Smooth muscle cell (in vitro differentiated cells): ENCODE measurements at regions not wholly inside any gene's neighbourhood (a gene's known extent, or its start where the extent isn't known, plus 50 kb on each side); places are given as distances from the start of the nearest gene placed in this dataset.
"Not testable (repeated sequence)": the region's sequence is repeated elsewhere in the genome, so short reads cannot be mapped to it uniquely, and the experiment has no call there.

Experiments used
- DNase-seq: peaks from one replicate; lab custom pipeline; 2025; ENCODE audit not compliant: unreplicated experiment; lab: John Stamatoyannopoulos, UW
- H2AFZ ChIP-seq: fragments of 200-600 bp; sonication (generic); 2 replicates; pipeline ENCODE4 v1.6.0; 2016; ENCODE audit warnings: antibody characterized with exemption, low read depth, mild to moderate bottlenecking
- H3F3A ChIP-seq: fragments of 200-600 bp; sonication (generic); 2 replicates; pipeline ENCODE4 v1.6.0; 2017; ENCODE audit warnings: antibody characterized with exemption, low read depth
- H3K27ac ChIP-seq: fragments of 200-600 bp; sonication (generic); 2 replicates; pipeline ENCODE4 v1.5.1; 2016; ENCODE audit warnings: low read depth, mild to moderate bottlenecking
- H3K27me3 ChIP-seq: fragments of 200-600 bp; sonication (generic); 2 replicates; pipeline ENCODE4 v1.6.1; 2016; ENCODE audit warnings: low read depth, mild to moderate bottlenecking
- H3K36me3 ChIP-seq: fragments of 200-600 bp; sonication (generic); 2 replicates; pipeline ENCODE4 v1.5.1; 2016; ENCODE audit warnings: low read depth
- H3K4me1 ChIP-seq: fragments of 200-600 bp; sonication (generic); 2 replicates; pipeline ENCODE4 v1.5.1; 2016; ENCODE audit warnings: low read depth
- H3K4me2 ChIP-seq: fragments of 200-600 bp; sonication (generic); 2 replicates; pipeline ENCODE4 v1.6.0; 2016; ENCODE audit warnings: mild to moderate bottlenecking
- H3K4me3 ChIP-seq: fragments of 200-600 bp; sonication (generic); 2 replicates; pipeline ENCODE4 v1.5.1; 2016; ENCODE audit warnings: mild to moderate bottlenecking
- H3K79me2 ChIP-seq: fragments of 200-600 bp; sonication (generic); 2 replicates; pipeline ENCODE4 v1.6.0; 2016; ENCODE audit warnings: low read depth, mild to moderate bottlenecking
- H3K9ac ChIP-seq: fragments of 200-600 bp; sonication (generic); 2 replicates; pipeline ENCODE4 v1.6.0; 2016; ENCODE audit warnings: low read depth
- H3K9me3 ChIP-seq: fragments of 200-600 bp; sonication (generic); replicated peaks from 2 replicates; pipeline ENCODE4 v1.5.1; 2016; ENCODE audit warnings: low read depth
- H4K20me1 ChIP-seq: fragments of 200-600 bp; sonication (generic); 2 replicates; pipeline ENCODE4 v1.6.0; 2016; ENCODE audit warnings: low read depth
- WGBS: methylation state at CpG from one replicate; pipeline ENCODE4 v1.1.7; 2016; ENCODE audit warnings: low lambda C conversion rate; 5-methylcytosine and 5-hydroxymethylcytosine counted together
- TF ChIP-seq, protein P1 (sequence below): fragments of 200-600 bp; sonication (generic); IDR thresholded peaks from 2 replicates; pipeline ENCODE4 v1.5.1; 2017; ENCODE audit warnings: borderline replicate concordance, mild to moderate bottlenecking, antibody characterized with exemption; ENCODE audit not compliant: insufficient read depth, poor library complexity, severe bottlenecking

DNA sequence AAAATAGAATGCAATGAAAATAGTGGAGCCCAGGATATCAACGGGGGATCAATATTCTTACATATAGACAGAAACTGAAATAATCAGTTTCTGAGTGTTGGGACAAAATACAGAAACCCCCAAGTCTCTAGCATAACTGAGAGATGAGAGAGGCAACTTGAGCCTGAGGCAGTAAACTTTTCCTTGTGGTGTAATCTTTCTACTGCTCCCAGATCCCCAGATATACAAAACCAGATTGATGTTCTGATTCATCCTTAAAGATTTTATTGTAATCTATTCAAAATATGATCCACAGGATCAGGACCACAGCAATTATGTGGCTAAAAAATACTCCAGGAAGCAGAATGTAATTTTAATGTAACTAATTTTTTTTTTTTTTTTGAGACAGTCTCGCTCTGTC, 2282.6 kb downstream of the ARAP2 start:
- Histone ChIP-seq H3K4me2 (no peak overlapping the region), H3K4me3 (no peak overlapping the region), H3K27me3 (no peaks in the 10 kb centered on the region), H3K79me2 (no peaks in the 10 kb centered on the region), H3K4me1 (no peaks in the 10 kb centered on the region), H2AFZ (peak overlapping the region; percentile 2), H3K27ac (no peak overlapping the region), H3K36me3 (no peaks in the 10 kb centered on the region), H3K9ac (no peak overlapping the region), H3K9me3 (no peaks in the 10 kb centered on the region), H3F3A (no peaks in the 10 kb centered on the region), H4K20me1 (no peaks in the 10 kb centered on the region)
- DNase-seq: no peak
- 91% methylated on average over 2 of the region's 2 CpGs for WGBS
- TF ChIP-seq, protein P1, sequence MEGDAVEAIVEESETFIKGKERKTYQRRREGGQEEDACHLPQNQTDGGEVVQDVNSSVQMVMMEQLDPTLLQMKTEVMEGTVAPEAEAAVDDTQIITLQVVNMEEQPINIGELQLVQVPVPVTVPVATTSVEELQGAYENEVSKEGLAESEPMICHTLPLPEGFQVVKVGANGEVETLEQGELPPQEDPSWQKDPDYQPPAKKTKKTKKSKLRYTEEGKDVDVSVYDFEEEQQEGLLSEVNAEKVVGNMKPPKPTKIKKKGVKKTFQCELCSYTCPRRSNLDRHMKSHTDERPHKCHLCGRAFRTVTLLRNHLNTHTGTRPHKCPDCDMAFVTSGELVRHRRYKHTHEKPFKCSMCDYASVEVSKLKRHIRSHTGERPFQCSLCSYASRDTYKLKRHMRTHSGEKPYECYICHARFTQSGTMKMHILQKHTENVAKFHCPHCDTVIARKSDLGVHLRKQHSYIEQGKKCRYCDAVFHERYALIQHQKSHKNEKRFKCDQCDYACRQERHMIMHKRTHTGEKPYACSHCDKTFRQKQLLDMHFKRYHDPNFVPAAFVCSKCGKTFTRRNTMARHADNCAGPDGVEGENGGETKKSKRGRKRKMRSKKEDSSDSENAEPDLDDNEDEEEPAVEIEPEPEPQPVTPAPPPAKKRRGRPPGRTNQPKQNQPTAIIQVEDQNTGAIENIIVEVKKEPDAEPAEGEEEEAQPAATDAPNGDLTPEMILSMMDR: no peak

DNA sequence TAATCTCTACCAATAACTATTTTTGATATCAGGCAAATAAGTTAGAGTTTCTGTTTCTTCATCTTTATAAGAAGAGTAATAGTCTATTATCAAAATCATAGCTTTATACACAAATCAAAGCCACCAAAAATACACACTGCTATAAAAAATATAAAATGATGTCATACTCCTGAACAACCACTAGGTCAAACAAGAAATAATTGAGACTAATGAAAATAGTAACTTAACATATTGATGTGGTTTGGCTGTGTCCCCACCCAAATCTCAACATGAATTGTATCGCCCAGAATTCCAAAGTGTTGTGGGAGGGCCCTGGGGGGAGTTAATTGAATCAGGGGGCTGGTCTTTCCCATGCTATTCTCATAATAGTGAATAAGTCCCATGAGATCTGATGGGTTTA, 2277.5 kb downstream of the ARAP2 start:
- H3K27me3 ChIP-seq: no peaks in the 10 kb centered on the region
- DNase-seq: no peak
- no peak overlapping the region for H3K27ac ChIP-seq
- no peak overlapping the region for H2AFZ ChIP-seq
- H3K4me1 ChIP-seq: no peaks in the 10 kb centered on the region
- H3F3A ChIP-seq: no peaks in the 10 kb centered on the region
- TF ChIP-seq, protein P1: no peak
- WGBS: 93% methylated on average over 1 of the region's 1 CpG
- H3K4me3 ChIP-seq: no peak overlapping the region
- no peak overlapping the region for H3K9ac ChIP-seq
- no peaks in the 10 kb centered on the region for H3K9me3 ChIP-seq
- H3K79me2 ChIP-seq: no peaks in the 10 kb centered on the region
- no peaks in the 10 kb centered on the region for H4K20me1 ChIP-seq
- H3K36me3 ChIP-seq: no peaks in the 10 kb centered on the region
- no peak overlapping the region for H3K4me2 ChIP-seq

DNA sequence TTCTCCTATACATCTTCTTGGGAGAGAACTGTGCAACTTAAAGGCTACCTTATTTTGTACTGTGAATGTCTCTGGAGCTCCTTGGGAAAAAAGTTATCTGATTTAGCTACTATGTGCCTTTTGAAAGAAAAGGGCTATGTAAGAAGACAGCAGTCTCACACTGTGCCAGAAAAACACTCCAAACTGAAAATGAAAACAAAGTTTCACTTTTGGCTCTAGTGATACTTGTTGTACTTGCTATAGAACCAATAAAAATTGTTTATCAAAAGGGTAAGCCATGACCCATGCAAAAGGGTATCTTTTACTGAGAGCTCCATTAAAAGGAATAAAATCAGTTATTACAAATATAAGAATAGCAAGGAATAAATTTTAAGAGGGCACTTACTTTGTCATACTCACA, 2270.0 kb downstream of the ARAP2 start:
- no peak for DNase-seq
- H3K79me2 ChIP-seq: no peaks in the 10 kb centered on the region
- no peaks in the 10 kb centered on the region for H3K36me3 ChIP-seq
- TF ChIP-seq, protein P1: no peak
- no peaks in the 10 kb centered on the region for H3K9me3 ChIP-seq
- no peak overlapping the region for H3K9ac ChIP-seq
- H2AFZ ChIP-seq: no peak overlapping the region
- no peak overlapping the region for H3K4me3 ChIP-seq
- no peaks in the 10 kb centered on the region for H4K20me1 ChIP-seq
- H3K27ac ChIP-seq: no peak overlapping the region
- H3K4me1 ChIP-seq: no peaks in the 10 kb centered on the region
- H3F3A ChIP-seq: no peaks in the 10 kb centered on the region
- H3K4me2 ChIP-seq: no peak overlapping the region
- H3K27me3 ChIP-seq: no peaks in the 10 kb centered on the region

DNA sequence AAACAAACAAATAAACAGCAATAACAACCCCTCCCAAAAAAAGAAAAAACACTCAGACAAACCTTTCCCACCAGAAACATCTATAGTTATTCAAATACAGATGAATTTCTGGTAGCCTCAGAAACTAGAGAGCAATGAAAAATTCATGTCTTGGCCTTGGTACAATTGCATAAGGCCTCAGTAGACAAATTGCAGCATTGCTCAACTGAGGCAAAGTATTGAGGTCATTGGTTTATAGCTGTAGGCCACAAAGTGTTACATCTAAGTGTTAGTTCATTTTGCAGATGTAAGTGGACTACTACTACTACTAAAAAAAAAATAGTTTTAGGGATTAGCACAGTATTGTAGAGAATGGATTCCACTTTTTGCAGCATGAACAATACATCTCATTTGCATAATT, 2268.3 kb downstream of the ARAP2 start:
- no peaks in the 10 kb centered on the region for H3F3A ChIP-seq
- H2AFZ ChIP-seq: no peak overlapping the region
- H3K27me3 ChIP-seq: no peaks in the 10 kb centered on the region
- H3K79me2 ChIP-seq: no peaks in the 10 kb centered on the region
- H3K4me1 ChIP-seq: no peaks in the 10 kb centered on the region
- H3K4me2 ChIP-seq: no peak overlapping the region
- no peak overlapping the region for H3K27ac ChIP-seq
- no peak overlapping the region for H3K9ac ChIP-seq
- TF ChIP-seq, protein P1: no peak
- no peak for DNase-seq
- H4K20me1 ChIP-seq: no peaks in the 10 kb centered on the region
- H3K4me3 ChIP-seq: no peak overlapping the region
- no peaks in the 10 kb centered on the region for H3K9me3 ChIP-seq
- no peaks in the 10 kb centered on the region for H3K36me3 ChIP-seq

DNA sequence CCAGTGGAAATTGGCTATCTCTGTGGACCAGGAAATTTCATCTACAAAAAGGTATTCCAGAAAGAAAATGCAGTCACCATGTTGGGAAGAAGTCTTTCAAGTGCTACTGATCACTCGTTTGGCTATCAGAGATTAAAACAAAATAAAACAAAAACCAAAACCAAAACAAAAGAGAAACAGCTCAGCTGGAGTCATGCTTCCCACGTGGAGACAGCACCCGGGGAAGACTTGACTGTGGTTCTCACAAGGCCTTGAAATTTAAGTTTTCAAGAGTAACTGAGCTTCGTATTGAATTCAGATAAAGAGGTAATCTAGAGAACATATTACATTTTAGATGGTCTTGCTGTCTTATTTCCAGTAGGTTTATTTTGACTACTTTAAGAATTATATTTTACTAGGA, 2264.5 kb downstream of the ARAP2 start:
- H3K36me3 ChIP-seq, H3K9ac ChIP-seq, H2AFZ ChIP-seq, H3K79me2 ChIP-seq, H3K4me1 ChIP-seq, H4K20me1 ChIP-seq, H3K9me3 ChIP-seq, H3K4me2 ChIP-seq, H3K27ac ChIP-seq, H3K27me3 ChIP-seq, H3K4me3 ChIP-seq, DNase-seq, H3F3A ChIP-seq: not testable (repeated sequence)
- WGBS: 91% methylated on average over 4 of the region's 4 CpGs
